ENCODE measurements at regions not wholly inside any gene's neighbourhood (a gene's known extent, or its start where the extent isn't known, plus 50 kb on each side); places are given as distances from the start of the nearest gene placed in this dataset.

GRCh38 chr11:109291553-109291952 is 130.4 kb upstream of the C11orf87 start:
- Histone ChIP-seq H3K4me3 (ENCODE audit: low read length, poor library complexity, severe bottlenecking) (no peak overlapping the region), H3K9ac (ENCODE audit: low read depth, low read length, poor library complexity, severe bottlenecking) (no peak overlapping the region), H3F3A (ENCODE audit: low read depth) (no peaks in the 10 kb centered on the region), H4K20me1 (ENCODE audit: insufficient read depth, low read length, poor library complexity, severe bottlenecking) (no peaks in the 10 kb centered on the region), H3K4me2 (ENCODE audit: low read depth, low read length, poor library complexity, severe bottlenecking) (no peak overlapping the region), H2AFZ (ENCODE audit: low read length) (no peak overlapping the region), H3K36me3 (ENCODE audit: insufficient read depth, low read length) (no peaks in the 10 kb centered on the region), H3K4me1 (ENCODE audit: insufficient read depth, low read length, poor library complexity, severe bottlenecking) (no peaks in the 10 kb centered on the region), H3K9me3 (ENCODE audit: insufficient read depth, low read depth, low read length) (no peaks in the 10 kb centered on the region), H3K79me2 (ENCODE audit: insufficient read depth, low read length) (no peaks in the 10 kb centered on the region), H3K9me2 (replicated peaks; ENCODE audit: low read depth, low read length) (no peaks in the 10 kb centered on the region; the same call in 1 of the 2 replicates), H3K27me3 (ENCODE audit: insufficient read depth, low read length, poor library complexity, severe bottlenecking) (no peaks in the 10 kb centered on the region)
- no peak for TF ChIP-seq EZH2phosphoT487 (IDR thresholded peaks at IDR 0.05; ENCODE audit: borderline replicate concordance)
- TF ChIP-seq, protein P1, sequence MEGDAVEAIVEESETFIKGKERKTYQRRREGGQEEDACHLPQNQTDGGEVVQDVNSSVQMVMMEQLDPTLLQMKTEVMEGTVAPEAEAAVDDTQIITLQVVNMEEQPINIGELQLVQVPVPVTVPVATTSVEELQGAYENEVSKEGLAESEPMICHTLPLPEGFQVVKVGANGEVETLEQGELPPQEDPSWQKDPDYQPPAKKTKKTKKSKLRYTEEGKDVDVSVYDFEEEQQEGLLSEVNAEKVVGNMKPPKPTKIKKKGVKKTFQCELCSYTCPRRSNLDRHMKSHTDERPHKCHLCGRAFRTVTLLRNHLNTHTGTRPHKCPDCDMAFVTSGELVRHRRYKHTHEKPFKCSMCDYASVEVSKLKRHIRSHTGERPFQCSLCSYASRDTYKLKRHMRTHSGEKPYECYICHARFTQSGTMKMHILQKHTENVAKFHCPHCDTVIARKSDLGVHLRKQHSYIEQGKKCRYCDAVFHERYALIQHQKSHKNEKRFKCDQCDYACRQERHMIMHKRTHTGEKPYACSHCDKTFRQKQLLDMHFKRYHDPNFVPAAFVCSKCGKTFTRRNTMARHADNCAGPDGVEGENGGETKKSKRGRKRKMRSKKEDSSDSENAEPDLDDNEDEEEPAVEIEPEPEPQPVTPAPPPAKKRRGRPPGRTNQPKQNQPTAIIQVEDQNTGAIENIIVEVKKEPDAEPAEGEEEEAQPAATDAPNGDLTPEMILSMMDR (conservative IDR thresholded peaks at IDR 0.05; ENCODE audit: low read length) = no peak

GRCh38 chr11:109298865-109299264 is 123.1 kb upstream of the C11orf87 start:
- no peak for TF ChIP-seq EZH2phosphoT487 (IDR thresholded peaks at IDR 0.05; ENCODE audit: borderline replicate concordance)
- TF ChIP-seq, protein P1 (conservative IDR thresholded peaks at IDR 0.05; ENCODE audit: low read length) = no peak
- H3K79me2 ChIP-seq (ENCODE audit: insufficient read depth, low read length) = no peaks in the 10 kb centered on the region

DNA sequence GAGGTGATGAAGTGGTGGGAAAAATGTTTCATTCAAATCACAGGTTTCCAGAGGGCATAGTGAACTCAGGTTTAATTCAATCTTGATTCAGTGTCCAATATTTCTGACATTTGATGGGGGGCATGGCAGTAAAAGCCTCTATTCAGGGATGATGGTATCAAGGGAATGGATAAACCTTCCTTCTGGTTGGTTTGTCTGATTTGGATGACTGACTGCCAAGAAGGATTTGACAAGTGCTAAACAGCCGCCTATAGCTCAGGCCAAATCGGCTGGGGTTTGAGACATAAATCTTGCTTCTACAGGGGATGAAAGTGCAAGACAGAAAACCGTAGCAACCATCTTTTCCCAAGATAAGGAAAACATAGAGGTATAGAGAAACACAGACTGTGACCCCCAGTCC is 121.8 kb upstream of the C11orf87 start:
- TF ChIP-seq EZH2phosphoT487 (IDR thresholded peaks at IDR 0.05; ENCODE audit: borderline replicate concordance) = no peak
- H3K79me2 ChIP-seq (ENCODE audit: insufficient read depth, low read length) = no peaks in the 10 kb centered on the region
- H3K36me3 ChIP-seq (ENCODE audit: insufficient read depth, low read length) = no peaks in the 10 kb centered on the region
- H3K4me1 ChIP-seq (ENCODE audit: insufficient read depth, low read length, poor library complexity, severe bottlenecking) = no peaks in the 10 kb centered on the region
- no peaks in the 10 kb centered on the region for H4K20me1 ChIP-seq (ENCODE audit: insufficient read depth, low read length, poor library complexity, severe bottlenecking)
- H3K9me2 ChIP-seq (replicated peaks; ENCODE audit: low read depth, low read length) = no peaks in the 10 kb centered on the region
- no peaks in the 10 kb centered on the region for H3F3A ChIP-seq (ENCODE audit: low read depth)
- no peaks in the 10 kb centered on the region for H3K27me3 ChIP-seq (ENCODE audit: insufficient read depth, low read length, poor library complexity, severe bottlenecking)
- H3K9me3 ChIP-seq (ENCODE audit: insufficient read depth, low read depth, low read length) = no peaks in the 10 kb centered on the region
- H2AFZ ChIP-seq (ENCODE audit: low read length) = no peak overlapping the region
- H3K4me3 ChIP-seq (ENCODE audit: low read length, poor library complexity, severe bottlenecking) = no peak overlapping the region
- H3K9ac ChIP-seq (ENCODE audit: low read depth, low read length, poor library complexity, severe bottlenecking) = no peak overlapping the region
- no peak overlapping the region for H3K4me2 ChIP-seq (ENCODE audit: low read depth, low read length, poor library complexity, severe bottlenecking)

More at GRCh38 chr11:109298865-109299264, 123.1 kb upstream of the C11orf87 start:
- Histone ChIP-seq H3K36me3 (ENCODE audit: insufficient read depth, low read length) (no peaks in the 10 kb centered on the region), H3K4me1 (ENCODE audit: insufficient read depth, low read length, poor library complexity, severe bottlenecking) (no peaks in the 10 kb centered on the region), H2AFZ (ENCODE audit: low read length) (no peak overlapping the region), H3K4me3 (ENCODE audit: low read length, poor library complexity, severe bottlenecking) (no peak overlapping the region), H3K9ac (ENCODE audit: low read depth, low read length, poor library complexity, severe bottlenecking) (no peak overlapping the region), H3F3A (ENCODE audit: low read depth) (no peaks in the 10 kb centered on the region), H3K27me3 (ENCODE audit: insufficient read depth, low read length, poor library complexity, severe bottlenecking) (no peaks in the 10 kb centered on the region), H3K9me3 (ENCODE audit: insufficient read depth, low read depth, low read length) (no peaks in the 10 kb centered on the region), H3K9me2 (replicated peaks; ENCODE audit: low read depth, low read length) (no peaks in the 10 kb centered on the region), H4K20me1 (ENCODE audit: insufficient read depth, low read length, poor library complexity, severe bottlenecking) (no peaks in the 10 kb centered on the region), H3K4me2 (ENCODE audit: low read depth, low read length, poor library complexity, severe bottlenecking) (no peak overlapping the region)

- Histone ChIP-seq H2AFZ (ENCODE audit: low read length) (no peak overlapping the region), H3K9ac (ENCODE audit: low read depth, low read length, poor library complexity, severe bottlenecking) (no peak overlapping the region), H3K4me3 (ENCODE audit: low read length, poor library complexity, severe bottlenecking) (no peak overlapping the region), H3K4me1 (ENCODE audit: insufficient read depth, low read length, poor library complexity, severe bottlenecking) (no peaks in the 10 kb centered on the region), H3K27me3 (ENCODE audit: insufficient read depth, low read length, poor library complexity, severe bottlenecking) (no peaks in the 10 kb centered on the region), H3K4me2 (ENCODE audit: low read depth, low read length, poor library complexity, severe bottlenecking) (no peak overlapping the region), H4K20me1 (ENCODE audit: insufficient read depth, low read length, poor library complexity, severe bottlenecking) (no peaks in the 10 kb centered on the region), H3K9me2 (replicated peaks; ENCODE audit: low read depth, low read length) (no peaks in the 10 kb centered on the region), H3K79me2 (ENCODE audit: insufficient read depth, low read length) (no peaks in the 10 kb centered on the region), H3K9me3 (ENCODE audit: insufficient read depth, low read depth, low read length) (no peaks in the 10 kb centered on the region), H3F3A (ENCODE audit: low read depth) (no peaks in the 10 kb centered on the region), H3K36me3 (ENCODE audit: insufficient read depth, low read length) (no peaks in the 10 kb centered on the region)
- TF ChIP-seq, protein P1 (conservative IDR thresholded peaks at IDR 0.05; ENCODE audit: low read length) = no peak
- TF ChIP-seq EZH2phosphoT487 (IDR thresholded peaks at IDR 0.05; ENCODE audit: borderline replicate concordance) = no peak
These were observed 119.2 kb upstream of the C11orf87 start for GRCh38 chr11:109302591-109303334.
